ENCODE measurements at regions not wholly inside any gene's neighbourhood (a gene's known extent, or its start where the extent isn't known, plus 50 kb on each side); places are given as distances from the start of the nearest gene placed in this dataset.

GRCh38 chr6:12525276-12525675 lies 191.3 kb upstream of the PHACTR1 start:
- Mint-ChIP-seq H3K4me1 (no peaks in the 10 kb centered on the region), H3K4me3 (no peak overlapping the region), H3K27ac (no peak overlapping the region), H3K27me3 (ENCODE audit: insufficient read depth) (peaks cover 13% of the 10 kb centered on the region), H3K36me3 (ENCODE audit: low read depth) (no peaks in the 10 kb centered on the region), H3K9me3 (peaks cover 12% of the 10 kb centered on the region)
- peaks cover 7% of the 10 kb centered on the region for H3K9me3 ChIP-seq (ENCODE audit: control insufficient read depth, low read length)
- no peak for DNase-seq
- no peak overlapping the region for H3K4me3 ChIP-seq (ENCODE audit: low read length)
- H3K9ac ChIP-seq (ENCODE audit: extremely low read depth, low read length, poor library complexity, severe bottlenecking), result no peak overlapping the region
- 71 to 100% methylated on average over 1 to 3 of the region's 3 CpGs for WGBS, 2 experiments (ENCODE audit: insufficient coverage in 1 of 2, insufficient read length in 1 of 2)
- H3K27me3 ChIP-seq (ENCODE audit: control insufficient read depth, insufficient read depth, low read length, poor library complexity, severe bottlenecking), result no peaks in the 10 kb centered on the region
- no peak overlapping the region for H3K27ac ChIP-seq (ENCODE audit: low read depth, low read length)
- peaks cover 6% of the 10 kb centered on the region for H3K4me1 ChIP-seq (ENCODE audit: control insufficient read depth, insufficient read depth, low read length)
- no peaks in the 10 kb centered on the region for H3K36me3 ChIP-seq (ENCODE audit: control insufficient read depth, insufficient read depth, low read length)
- TF ChIP-seq, protein P1, sequence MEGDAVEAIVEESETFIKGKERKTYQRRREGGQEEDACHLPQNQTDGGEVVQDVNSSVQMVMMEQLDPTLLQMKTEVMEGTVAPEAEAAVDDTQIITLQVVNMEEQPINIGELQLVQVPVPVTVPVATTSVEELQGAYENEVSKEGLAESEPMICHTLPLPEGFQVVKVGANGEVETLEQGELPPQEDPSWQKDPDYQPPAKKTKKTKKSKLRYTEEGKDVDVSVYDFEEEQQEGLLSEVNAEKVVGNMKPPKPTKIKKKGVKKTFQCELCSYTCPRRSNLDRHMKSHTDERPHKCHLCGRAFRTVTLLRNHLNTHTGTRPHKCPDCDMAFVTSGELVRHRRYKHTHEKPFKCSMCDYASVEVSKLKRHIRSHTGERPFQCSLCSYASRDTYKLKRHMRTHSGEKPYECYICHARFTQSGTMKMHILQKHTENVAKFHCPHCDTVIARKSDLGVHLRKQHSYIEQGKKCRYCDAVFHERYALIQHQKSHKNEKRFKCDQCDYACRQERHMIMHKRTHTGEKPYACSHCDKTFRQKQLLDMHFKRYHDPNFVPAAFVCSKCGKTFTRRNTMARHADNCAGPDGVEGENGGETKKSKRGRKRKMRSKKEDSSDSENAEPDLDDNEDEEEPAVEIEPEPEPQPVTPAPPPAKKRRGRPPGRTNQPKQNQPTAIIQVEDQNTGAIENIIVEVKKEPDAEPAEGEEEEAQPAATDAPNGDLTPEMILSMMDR (conservative IDR thresholded peaks at IDR 0.05), result no peak

DNA sequence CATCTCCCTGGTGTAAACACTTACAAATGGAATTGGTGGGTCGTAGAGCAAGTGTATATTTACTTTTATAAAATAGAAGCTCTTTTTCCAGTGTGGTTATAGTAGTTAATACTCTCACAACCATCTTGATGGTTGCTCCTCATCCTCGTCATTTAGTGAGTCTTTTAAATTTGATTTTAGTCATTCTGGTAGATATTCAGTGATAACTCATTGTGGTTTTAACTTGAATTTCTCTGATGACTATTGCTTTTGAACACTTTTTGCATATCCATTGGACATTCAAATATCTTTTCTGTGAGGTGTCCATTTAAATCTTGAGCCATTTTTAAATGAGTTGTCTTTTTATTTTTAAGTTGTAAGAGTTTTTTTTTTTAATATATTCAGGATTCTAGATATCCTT lies 189.2 kb upstream of the PHACTR1 start:
- H3K27me3 Mint-ChIP-seq (ENCODE audit: insufficient read depth), result peaks cover 13% of the 10 kb centered on the region
- H3K4me1 Mint-ChIP-seq, result no peaks in the 10 kb centered on the region
- peaks cover 6% of the 10 kb centered on the region for H3K4me1 ChIP-seq (ENCODE audit: control insufficient read depth, insufficient read depth, low read length)
- H3K27me3 ChIP-seq (ENCODE audit: control insufficient read depth, insufficient read depth, low read length, poor library complexity, severe bottlenecking), result no peaks in the 10 kb centered on the region
- H3K4me3 Mint-ChIP-seq, result no peak overlapping the region
- H3K9me3 ChIP-seq (ENCODE audit: control insufficient read depth, low read length), result peaks cover 7% of the 10 kb centered on the region
- H3K36me3 ChIP-seq (ENCODE audit: control insufficient read depth, insufficient read depth, low read length), result no peaks in the 10 kb centered on the region
- no peak overlapping the region for H3K4me3 ChIP-seq (ENCODE audit: low read length)
- no peak for DNase-seq
- no peak overlapping the region for H3K27ac Mint-ChIP-seq
- no peak overlapping the region for H3K9ac ChIP-seq (ENCODE audit: extremely low read depth, low read length, poor library complexity, severe bottlenecking)
- no peak overlapping the region for H3K27ac ChIP-seq (ENCODE audit: low read depth, low read length)
- TF ChIP-seq, protein P1 (conservative IDR thresholded peaks at IDR 0.05), result no peak
- 100% methylated on average over 2 of the region's 2 CpGs; no CpG with 5 or more reads in 1 of the 2 experiments for WGBS, 2 experiments (ENCODE audit: insufficient coverage in 1 of 2, insufficient read length in 1 of 2)
- no peaks in the 10 kb centered on the region for H3K36me3 Mint-ChIP-seq (ENCODE audit: low read depth)
- H3K9me3 Mint-ChIP-seq, result peaks cover 12% of the 10 kb centered on the region

- Mint-ChIP-seq H3K9me3 (peaks cover 12% of the 10 kb centered on the region), H3K4me3 (no peak overlapping the region), H3K27me3 (ENCODE audit: insufficient read depth) (peaks cover 11% of the 10 kb centered on the region), H3K4me1 (no peaks in the 10 kb centered on the region), H3K27ac (no peak overlapping the region), H3K36me3 (ENCODE audit: low read depth) (no peaks in the 10 kb centered on the region)
- WGBS, 2 experiments (ENCODE audit: insufficient coverage in 1 of 2, insufficient read length in 1 of 2), result 96 to 98% methylated on average over 4 to 5 of the region's 5 CpGs
- Histone ChIP-seq H3K36me3 (ENCODE audit: control insufficient read depth, insufficient read depth, low read length) (no peaks in the 10 kb centered on the region), H3K27me3 (ENCODE audit: control insufficient read depth, insufficient read depth, low read length, poor library complexity, severe bottlenecking) (no peaks in the 10 kb centered on the region), H3K4me3 (ENCODE audit: low read length) (no peak overlapping the region), H3K9ac (ENCODE audit: extremely low read depth, low read length, poor library complexity, severe bottlenecking) (no peak overlapping the region), H3K27ac (ENCODE audit: low read depth, low read length) (no peak overlapping the region), H3K9me3 (ENCODE audit: control insufficient read depth, low read length) (peaks cover 7% of the 10 kb centered on the region), H3K4me1 (ENCODE audit: control insufficient read depth, insufficient read depth, low read length) (peaks cover 6% of the 10 kb centered on the region)
- TF ChIP-seq, protein P1 (conservative IDR thresholded peaks at IDR 0.05), result no peak
- DNase-seq, result no peak
Measured at GRCh38 chr6:12528136-12528535, 188.4 kb upstream of the PHACTR1 start.
